B cell (primary cell): ENCODE measurements at regions not wholly inside any gene's neighbourhood (a gene's known extent, or its start where the extent isn't known, plus 50 kb on each side); places are given as distances from the start of the nearest gene placed in this dataset.

Experiments
- ATAC-seq: fragments of 200-7000 bp; cut with Tn5 transposase; one replicate; pipeline ENCODE4 v1.10.0; 2021; ENCODE audit warnings: low read depth, mild to moderate bottlenecking, moderate number of reproducible peaks, moderate library complexity
- CTCF ChIA-PET: fragments of 350-600 bp; sonication (Branson Sonifier 250); formaldehyde crosslinking; loops from one replicate; lab custom pipeline; 2021; ENCODE audit warnings: antibody characterized with exemption, inconsistent platforms; lab: Charles Lee
- POLR2A ChIA-PET: fragments of 350-600 bp; sonication (Branson Sonifier 250); formaldehyde crosslinking; loops from one replicate; lab custom pipeline; 2021; ENCODE audit warnings: antibody characterized with exemption; lab: Charles Lee
- DNase-seq: peaks from one replicate; pipeline ENCODE4 v3.0.0; 2013
- H2AFZ ChIP-seq: 2 replicates; pipeline ENCODE4 v1.6.1; 2012; ENCODE audit warnings: mild to moderate bottlenecking, low read depth, low read length; ENCODE audit not compliant: insufficient read depth, poor library complexity, severe bottlenecking
- H3K27ac ChIP-seq, 2 donors: 1 replicate in 1 of 2; 2 replicates in 1 of 2; pipeline ENCODE4 v1.5.1; 2012 to 2013; ENCODE audit warnings: low read length in 2 of 2, mild to moderate bottlenecking in 2 of 2, moderate library complexity in 1 of 2
- H3K27me3 ChIP-seq, 4 experiments: fragments of 200-600 bp in 1 of 4; sonication (generic) in 1 of 4; replicated peaks in 1 of 4; 1 replicate in 2 of 4; 2 replicates in 2 of 4; pipeline versions ENCODE4 v1.6.1 to v1.7.0; 2013 to 2016; ENCODE audit warnings: low read length in 3 of 4, mild to moderate bottlenecking in 2 of 4, mixed read lengths in 1 of 4, moderate library complexity in 1 of 4; ENCODE audit not compliant: insufficient read depth in 4 of 4, control insufficient read depth in 3 of 4; ENCODE audit errors: control extremely low read depth in 1 of 4
- H3K36me3 ChIP-seq, 2 experiments: replicated peaks in 1 of 2; 1 replicate in 1 of 2; 2 replicates in 1 of 2; pipeline versions ENCODE4 v1.6.1 to v1.7.1; 2013; ENCODE audit warnings: low read length in 1 of 2; ENCODE audit not compliant: insufficient read depth in 2 of 2, control insufficient read depth in 1 of 2; ENCODE audit errors: control extremely low read depth in 1 of 2, extremely low read depth in 1 of 2
- H3K4me1 ChIP-seq, 2 donors: fragments of 200-600 bp in 1 of 2; sonication (generic) in 1 of 2; 1 replicate in 1 of 2; 2 replicates in 1 of 2; pipeline versions ENCODE4 v1.5.1 to v1.6.1; 2013 to 2017; ENCODE audit warnings: low read length in 2 of 2; ENCODE audit not compliant: control insufficient read depth in 2 of 2, insufficient read depth in 2 of 2
- H3K4me2 ChIP-seq: replicated peaks from 2 replicates; pipeline ENCODE3; 2012; ENCODE audit warnings: mild to moderate bottlenecking, low read depth, low read length; ENCODE audit not compliant: poor library complexity, severe bottlenecking
- H3K4me3 ChIP-seq, 5 experiments: fragments of 200-600 bp in 1 of 5; sonication (generic) in 1 of 5; 1 replicate in 3 of 5; 2 replicates in 2 of 5; pipeline versions ENCODE4 v1.5.1 to v1.7.0; 2011 to 2016; ENCODE audit warnings: low read length in 4 of 5, mild to moderate bottlenecking in 4 of 5, low read depth in 2 of 5, control low read depth in 1 of 5, moderate library complexity in 1 of 5; ENCODE audit not compliant: insufficient read depth in 1 of 5; ENCODE audit errors: control extremely low read depth in 1 of 5, extremely low read depth in 1 of 5
- H3K79me2 ChIP-seq: fragments of 200-600 bp; sonication (generic); one replicate; pipeline ENCODE4 v1.6.0; 2016; ENCODE audit warnings: low read length; ENCODE audit not compliant: control insufficient read depth, insufficient read depth
- H3K9ac ChIP-seq: fragments of 200-600 bp; sonication (generic); 2 replicates; pipeline ENCODE4 v1.6.1; 2017; ENCODE audit warnings: mild to moderate bottlenecking, low read length, moderate library complexity
- H3K9me3 ChIP-seq, 3 donors: one replicate each; pipeline versions ENCODE4 v1.6.1 to v1.7.1; 2013; ENCODE audit warnings: low read length in 2 of 3; ENCODE audit not compliant: control insufficient read depth in 2 of 3, insufficient read depth in 1 of 3; ENCODE audit errors: control extremely low read depth in 1 of 3
- H4K20me1 ChIP-seq: 2 replicates; pipeline ENCODE4 v1.6.0; 2012; ENCODE audit warnings: mild to moderate bottlenecking, low read length; ENCODE audit not compliant: insufficient read depth, control insufficient read depth, poor library complexity, severe bottlenecking
- H3K27ac Mint-ChIP-seq: one replicate; pipeline ENCODE4 v1.8.0; 2021; ENCODE audit warnings: mixed read lengths
- H3K27me3 Mint-ChIP-seq: one replicate; pipeline ENCODE4 v1.8.0; 2021; ENCODE audit warnings: mixed read lengths
- H3K4me1 Mint-ChIP-seq: one replicate; pipeline ENCODE4 v1.8.0; 2021; ENCODE audit warnings: mixed read lengths
- H3K4me3 Mint-ChIP-seq: one replicate; pipeline ENCODE4 v1.8.0; 2021; ENCODE audit warnings: mixed read lengths
- H3K9me3 Mint-ChIP-seq: one replicate; pipeline ENCODE4 v1.8.0; 2022; ENCODE audit warnings: mixed read lengths; ENCODE audit not compliant: insufficient read depth
- EZH2 ChIP-seq: IDR thresholded peaks from 2 replicates; pipeline ENCODE4 v1.6.1; 2012; ENCODE audit warnings: borderline replicate concordance, low read depth, mild to moderate bottlenecking, moderate library complexity, low read length; ENCODE audit not compliant: insufficient read depth, poor library complexity, severe bottlenecking
- WGBS: methylation state at CpG from one replicate; pipeline ENCODE4 v1.1.5; 2013; ENCODE audit warnings: missing lambda C conversion rate; ENCODE audit not compliant: insufficient coverage; 5-methylcytosine and 5-hydroxymethylcytosine counted together
- intact Hi-C: fragments of 100-400 bp; cut with micrococcal nuclease; formaldehyde crosslinking; loops from one replicate; pipeline ENCODE4 v1.10.0; 2022
- TF ChIP-seq, protein P1 (sequence below): fragments of 200-600 bp; IDR thresholded peaks from one replicate; pipeline ENCODE4 v1.8.0; 2022; ENCODE audit warnings: antibody characterized with exemption, mild to moderate bottlenecking

DNA sequence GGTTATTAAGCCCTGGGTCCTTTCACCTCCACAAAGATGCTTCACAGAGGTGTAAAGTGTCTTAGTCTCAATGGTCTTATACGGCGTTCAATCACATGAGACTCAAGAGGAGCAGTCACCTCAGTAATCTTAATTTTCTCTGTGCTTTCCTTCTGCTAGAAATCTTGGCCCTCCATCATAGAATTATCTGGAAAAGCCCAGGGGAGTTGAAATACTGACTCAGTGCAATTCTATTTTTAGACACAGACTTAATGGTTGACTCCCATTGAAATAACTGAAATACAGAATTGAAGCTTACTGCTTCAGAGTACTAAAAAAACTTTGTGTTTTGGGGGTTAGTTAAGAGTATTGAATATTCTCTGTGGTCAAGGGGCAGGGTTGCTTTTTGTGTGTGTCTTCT, 94.5 kb upstream of the IL15 start:
- no peaks in the 10 kb centered on the region for H3K4me1 Mint-ChIP-seq
- no peak overlapping the region for H2AFZ ChIP-seq
- H3K9me3 ChIP-seq: peaks cover 0 to 4% (median 0%) of the 10 kb centered on the region in 3 donors
- H4K20me1 ChIP-seq: no peaks in the 10 kb centered on the region
- H3K27me3 Mint-ChIP-seq: no peaks in the 10 kb centered on the region
- no peak overlapping the region for H3K27ac ChIP-seq
- CTCF ChIA-PET: no interaction called here
- no peak overlapping the region for H3K27ac Mint-ChIP-seq
- H3K4me3 Mint-ChIP-seq: no peak overlapping the region
- H3K4me2 ChIP-seq: no peak overlapping the region
- no peaks in the 10 kb centered on the region for H3K79me2 ChIP-seq
- TF ChIP-seq, protein P1, sequence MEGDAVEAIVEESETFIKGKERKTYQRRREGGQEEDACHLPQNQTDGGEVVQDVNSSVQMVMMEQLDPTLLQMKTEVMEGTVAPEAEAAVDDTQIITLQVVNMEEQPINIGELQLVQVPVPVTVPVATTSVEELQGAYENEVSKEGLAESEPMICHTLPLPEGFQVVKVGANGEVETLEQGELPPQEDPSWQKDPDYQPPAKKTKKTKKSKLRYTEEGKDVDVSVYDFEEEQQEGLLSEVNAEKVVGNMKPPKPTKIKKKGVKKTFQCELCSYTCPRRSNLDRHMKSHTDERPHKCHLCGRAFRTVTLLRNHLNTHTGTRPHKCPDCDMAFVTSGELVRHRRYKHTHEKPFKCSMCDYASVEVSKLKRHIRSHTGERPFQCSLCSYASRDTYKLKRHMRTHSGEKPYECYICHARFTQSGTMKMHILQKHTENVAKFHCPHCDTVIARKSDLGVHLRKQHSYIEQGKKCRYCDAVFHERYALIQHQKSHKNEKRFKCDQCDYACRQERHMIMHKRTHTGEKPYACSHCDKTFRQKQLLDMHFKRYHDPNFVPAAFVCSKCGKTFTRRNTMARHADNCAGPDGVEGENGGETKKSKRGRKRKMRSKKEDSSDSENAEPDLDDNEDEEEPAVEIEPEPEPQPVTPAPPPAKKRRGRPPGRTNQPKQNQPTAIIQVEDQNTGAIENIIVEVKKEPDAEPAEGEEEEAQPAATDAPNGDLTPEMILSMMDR: no peak
- no peak for TF ChIP-seq EZH2
- H3K9ac ChIP-seq: no peak overlapping the region
- no peaks in the 10 kb centered on the region for H3K36me3 ChIP-seq
- no peak overlapping the region for H3K4me3 ChIP-seq
- no peak for DNase-seq
- POLR2A ChIA-PET: no interaction called here
- no peaks in the 10 kb centered on the region for H3K4me1 ChIP-seq
- peaks cover 2% of the 10 kb centered on the region for H3K9me3 Mint-ChIP-seq
- no peak for ATAC-seq
- no peaks in the 10 kb centered on the region for H3K27me3 ChIP-seq
- WGBS: 100% methylated on average over 2 of the region's 2 CpGs
- intact Hi-C loops: no loop called here

DNA sequence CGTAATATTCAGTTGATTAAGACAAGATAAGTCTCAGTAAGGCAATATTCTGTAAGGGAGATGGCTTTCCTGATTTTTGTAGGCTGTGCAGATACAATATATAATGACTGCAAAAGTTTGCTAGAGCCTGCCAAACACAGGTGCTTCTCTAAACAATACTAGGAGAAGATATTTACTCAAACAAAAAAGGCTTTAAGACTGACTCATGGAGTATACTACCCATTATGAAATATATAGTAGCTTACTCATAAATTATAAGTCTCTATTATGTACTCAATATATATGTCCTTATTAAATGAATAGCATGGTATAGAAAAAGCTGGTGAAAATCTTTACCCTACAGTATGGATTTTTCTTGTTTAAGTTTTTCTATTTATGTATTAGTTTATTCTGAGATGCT, 93.2 kb upstream of the IL15 start:
- Histone ChIP-seq H3K9me3 (peaks cover 0 to 2% (median 0%) of the 10 kb centered on the region in 3 donors), H2AFZ (no peak overlapping the region), H4K20me1 (no peaks in the 10 kb centered on the region), H3K4me3 (no peak overlapping the region), H3K27me3 (no peaks in the 10 kb centered on the region), H3K36me3 (no peaks in the 10 kb centered on the region), H3K4me1 (no peaks in the 10 kb centered on the region), H3K79me2 (no peaks in the 10 kb centered on the region), H3K27ac (no peak overlapping the region), H3K9ac (no peak overlapping the region), H3K4me2 (no peak overlapping the region)
- intact Hi-C loops: no loop called here
- no peak for ATAC-seq
- Mint-ChIP-seq H3K9me3 (peaks cover 2% of the 10 kb centered on the region), H3K4me1 (no peaks in the 10 kb centered on the region), H3K27ac (no peak overlapping the region), H3K27me3 (no peaks in the 10 kb centered on the region), H3K4me3 (no peak overlapping the region)
- TF ChIP-seq, protein P1: no peak
- TF ChIP-seq EZH2: no peak
- no CpG with 5 or more reads among the region's 1 CpG for WGBS
- ChIA-PET POLR2A (no interaction called here), CTCF (no interaction called here)
- DNase-seq: no peak
